Superior temporal gyrus (tissue), 1 donor: ENCODE measurements at regions not wholly inside any gene's neighbourhood (a gene's known extent, or its start where the extent isn't known, plus 50 kb on each side); places are given as distances from the start of the nearest gene placed in this dataset.
A peak's percentile ranks its signal among the peaks of the same experiment; 100 is the strongest.
"Not testable (repeated sequence)": the region's sequence is repeated elsewhere in the genome, so short reads cannot be mapped to it uniquely, and the experiment has no call there.

Experiments used
- DNase-seq: peaks from one replicate; pipeline ENCODE4 v3.0.0-alpha.2; 2016; ENCODE audit errors: extremely low spot score

GRCh38 chr14:99029916-99030305, 242.1 kb downstream of the BCL11B start:
- no peak for DNase-seq

DNA sequence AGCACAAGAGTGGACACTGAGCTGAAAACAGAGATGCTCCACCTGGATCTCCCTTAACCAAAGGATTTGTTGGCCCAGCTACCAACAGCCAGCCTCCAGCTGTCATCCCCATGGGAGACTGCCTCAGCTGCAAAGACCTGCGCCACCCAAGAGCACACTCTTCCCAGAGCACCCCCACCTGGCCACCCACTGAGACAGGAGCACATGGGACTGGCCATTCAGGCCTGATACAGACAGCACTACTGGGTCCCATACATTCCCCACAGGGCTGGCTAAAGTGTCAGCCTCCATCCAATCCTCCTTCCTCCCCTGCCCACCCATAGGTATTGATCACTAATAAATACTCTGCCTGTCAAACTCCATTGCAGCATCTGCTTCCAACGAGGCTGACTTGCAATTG, 241.5 kb downstream of the BCL11B start:
- no peak for DNase-seq

- DNase-seq: no peak
These were observed 239.2 kb downstream of the BCL11B start for GRCh38 chr14:99032759-99033158.

DNA sequence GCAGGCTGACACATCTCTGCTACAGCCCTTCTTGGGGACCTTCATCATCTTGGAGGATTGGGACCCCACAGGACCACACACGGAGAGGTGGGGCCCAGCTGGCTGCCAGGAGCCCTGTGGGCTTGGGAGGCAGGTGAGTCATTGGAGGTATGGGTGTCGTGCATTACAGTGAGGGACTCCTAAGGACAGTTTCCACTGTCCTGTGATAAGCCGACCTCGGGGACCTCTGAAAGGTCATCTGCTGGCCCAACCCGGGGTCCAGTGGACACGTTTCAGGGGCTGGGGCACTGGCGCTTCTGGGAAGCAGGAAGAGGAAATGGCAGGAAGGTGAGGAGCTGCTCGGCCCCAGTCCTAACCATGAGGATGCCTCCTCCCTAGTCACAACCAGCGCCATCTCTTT, 238.0 kb downstream of the BCL11B start:
- DNase-seq: no peak

- no peak for DNase-seq
These were observed 237.3 kb downstream of the BCL11B start for GRCh38 chr14:99034711-99035171.

DNA sequence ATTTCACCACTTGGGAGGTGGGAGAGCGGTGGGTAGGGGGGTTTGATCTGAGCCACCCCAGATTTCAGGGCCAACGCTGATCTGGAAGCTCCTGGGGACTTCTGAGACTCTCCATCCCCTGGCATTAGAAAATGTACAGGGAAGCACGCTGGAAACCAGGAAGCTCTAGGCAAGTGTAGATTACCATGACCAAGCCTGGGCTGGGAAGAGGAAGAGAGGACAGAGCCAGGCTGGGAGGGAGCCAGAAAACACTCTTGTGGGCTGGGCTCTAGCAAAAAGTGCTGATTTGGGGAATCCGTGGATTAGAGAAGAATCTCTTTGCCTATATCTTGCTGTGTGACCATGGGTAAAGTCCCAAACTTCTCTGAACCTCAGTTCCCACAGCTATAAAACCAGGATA, 236.7 kb downstream of the BCL11B start:
- DNase-seq: peak; percentile 23

GRCh38 chr14:99035712-99036610, 236.0 kb downstream of the BCL11B start:
- no peak for DNase-seq

GRCh38 chr14:99036611-99037293, 235.2 kb downstream of the BCL11B start:
- peak; percentile 16 for DNase-seq

DNA sequence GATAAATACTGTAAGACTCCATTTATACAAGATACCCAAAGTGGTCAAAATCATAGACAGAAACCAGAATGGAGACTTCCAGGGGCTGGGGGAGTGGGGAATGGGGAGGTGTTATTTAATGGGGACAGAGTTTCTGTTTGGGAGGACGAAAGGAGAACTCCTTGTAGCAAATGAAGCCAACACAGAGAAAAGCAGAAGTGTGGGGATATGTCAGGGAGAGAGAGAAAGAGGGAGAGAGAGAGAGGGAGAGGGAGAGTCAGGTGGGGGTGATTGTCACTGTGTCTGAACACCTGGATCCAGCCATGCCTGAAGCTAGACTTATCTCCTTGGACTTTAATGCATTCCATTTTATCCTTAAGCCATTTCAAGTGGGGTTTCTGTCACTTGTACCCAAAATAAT, 234.7 kb downstream of the BCL11B start:
- DNase-seq: not testable (repeated sequence)

DNA sequence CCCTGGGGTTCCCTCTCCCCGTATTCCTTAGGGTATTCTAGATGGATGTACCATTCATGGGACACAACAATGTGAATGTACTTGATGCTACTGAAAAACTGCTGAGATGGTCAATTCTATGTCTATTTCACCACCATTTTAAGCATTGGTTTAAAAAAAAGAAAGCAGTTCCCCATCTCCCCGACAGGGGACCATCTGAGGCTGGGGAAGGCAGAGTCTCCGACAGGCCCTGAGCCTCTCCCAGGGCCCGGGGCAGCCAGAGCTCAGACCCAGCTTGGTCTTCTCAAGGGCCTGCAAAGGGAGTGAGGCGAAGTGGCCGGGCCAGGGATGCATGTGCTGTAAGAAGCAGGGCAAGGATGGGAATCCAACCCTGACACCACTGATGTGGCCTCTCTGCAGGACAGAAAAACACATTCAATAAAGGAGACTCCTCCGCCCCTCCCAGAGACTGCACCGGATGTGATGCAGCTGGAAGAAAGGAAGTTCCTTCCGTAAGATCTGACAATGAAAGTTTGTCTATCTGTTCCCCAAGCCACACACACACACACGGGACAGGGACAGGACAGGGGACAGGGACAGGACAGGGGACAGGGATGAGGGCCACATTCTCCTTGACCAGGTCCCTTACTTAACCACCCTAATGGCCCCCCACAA, 234.1 kb downstream of the BCL11B start:
- no peak for DNase-seq

- DNase-seq: no peak
These were observed 233.6 kb downstream of the BCL11B start for GRCh38 chr14:99038431-99038820.

DNA sequence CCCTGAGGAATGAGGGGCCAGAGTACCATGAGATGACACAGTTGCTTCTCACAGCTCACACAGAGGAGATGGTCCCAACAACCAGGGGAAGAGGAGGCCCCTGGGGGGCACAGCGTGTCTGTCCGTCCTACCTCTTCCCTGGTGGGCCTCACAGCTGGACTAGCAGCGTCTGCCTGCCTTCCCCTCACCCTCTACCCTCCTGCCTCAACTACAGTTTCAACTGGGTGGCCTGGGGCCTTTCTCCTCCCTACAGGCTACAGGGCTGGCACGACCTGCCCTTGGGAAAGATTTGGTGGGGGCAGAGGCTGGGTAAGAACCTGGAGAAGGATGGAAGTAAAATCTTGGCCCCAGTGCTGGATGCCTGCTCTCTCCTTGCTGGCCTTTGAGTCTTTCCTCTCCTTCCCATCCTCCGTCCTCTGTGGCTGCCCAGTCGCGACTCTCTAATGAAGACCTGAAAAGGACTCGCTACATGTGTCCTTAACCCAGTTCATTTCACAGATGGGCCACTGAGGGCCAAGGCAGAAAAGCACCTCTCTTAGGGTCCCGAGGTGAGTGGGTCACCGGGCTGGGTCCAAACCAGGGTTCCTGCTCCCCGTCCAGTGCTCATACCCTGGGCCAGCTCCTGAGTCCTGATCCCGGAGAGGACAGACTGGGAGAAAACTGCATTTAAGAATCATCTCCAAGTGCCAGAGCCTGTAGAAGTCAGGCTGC, 232.5 kb downstream of the BCL11B start:
- no peak for DNase-seq

DNA sequence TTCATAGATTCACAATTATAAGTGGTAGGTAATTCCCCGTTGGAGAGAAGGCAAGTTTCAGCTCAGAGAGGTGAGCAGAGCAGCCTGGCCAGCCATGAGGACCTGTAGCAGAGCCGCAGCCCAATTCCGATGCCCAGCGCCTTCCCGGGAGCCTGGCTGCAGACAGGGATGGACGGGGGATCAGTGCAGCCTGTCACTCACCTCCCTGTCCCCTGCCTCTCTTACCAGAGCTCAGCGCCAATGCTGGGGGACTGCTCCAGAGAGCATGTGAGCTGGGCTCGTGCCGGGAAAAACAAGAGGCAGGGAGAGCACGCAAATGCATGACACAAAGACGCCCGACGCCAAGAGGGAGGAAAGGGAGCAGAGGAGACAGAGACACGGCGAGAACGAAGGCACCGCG, 231.9 kb downstream of the BCL11B start:
- no peak for DNase-seq

DNA sequence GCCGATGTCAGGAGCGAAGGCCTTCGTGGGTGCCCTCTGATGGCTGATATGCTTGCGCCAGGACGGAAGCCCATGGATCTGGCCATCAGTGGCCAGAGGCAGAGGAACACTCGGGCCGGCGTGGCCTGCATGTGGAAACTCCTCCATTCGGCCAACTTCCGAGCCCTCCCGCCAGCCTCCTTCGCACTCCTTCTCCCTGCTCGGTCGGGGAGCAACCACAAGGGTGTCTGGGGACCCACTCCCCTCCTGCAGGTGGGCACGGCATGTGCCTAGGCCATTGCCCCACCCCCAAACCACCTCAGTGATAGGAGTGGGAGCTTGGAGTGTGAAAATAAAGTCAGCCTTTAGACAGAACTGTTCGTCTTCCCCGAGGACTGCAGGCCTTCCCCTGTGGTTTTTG, 231.3 kb downstream of the BCL11B start:
- DNase-seq: no peak

DNA sequence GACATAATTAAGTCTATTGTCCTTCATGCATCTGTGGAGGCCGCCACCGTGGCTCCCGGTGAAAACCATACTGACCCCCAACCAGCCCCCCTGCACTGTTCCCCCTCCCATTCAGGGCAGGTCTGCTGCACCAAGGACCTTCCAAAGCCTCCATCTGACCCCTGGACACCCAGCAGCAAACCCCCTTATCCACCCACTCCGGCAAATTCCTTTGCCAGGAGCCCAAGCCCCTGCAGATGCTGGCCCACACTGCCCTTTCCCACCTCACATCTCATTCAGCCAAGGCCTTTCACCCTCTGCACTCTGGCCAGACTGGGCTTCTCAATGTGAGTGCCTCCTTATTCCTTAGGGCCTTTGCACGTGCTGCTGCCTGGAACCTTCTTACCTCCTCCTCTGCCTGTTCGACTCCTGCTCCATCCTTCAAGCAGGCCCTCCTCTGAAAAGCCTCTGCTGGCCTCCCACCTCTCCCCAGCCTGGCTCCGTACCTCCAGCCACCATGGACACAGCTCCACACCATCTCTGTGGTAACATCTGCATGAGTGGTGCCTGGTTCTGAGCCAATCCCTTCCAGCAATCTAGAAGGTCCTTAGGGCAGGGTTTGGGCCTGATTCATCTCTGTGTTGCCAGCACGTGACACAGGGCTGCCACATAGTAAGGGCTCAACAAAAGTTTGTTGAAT, 230.7 kb downstream of the BCL11B start:
- no peak for DNase-seq

- DNase-seq: no peak
These were observed 230.2 kb downstream of the BCL11B start for GRCh38 chr14:99041820-99042174.

DNA sequence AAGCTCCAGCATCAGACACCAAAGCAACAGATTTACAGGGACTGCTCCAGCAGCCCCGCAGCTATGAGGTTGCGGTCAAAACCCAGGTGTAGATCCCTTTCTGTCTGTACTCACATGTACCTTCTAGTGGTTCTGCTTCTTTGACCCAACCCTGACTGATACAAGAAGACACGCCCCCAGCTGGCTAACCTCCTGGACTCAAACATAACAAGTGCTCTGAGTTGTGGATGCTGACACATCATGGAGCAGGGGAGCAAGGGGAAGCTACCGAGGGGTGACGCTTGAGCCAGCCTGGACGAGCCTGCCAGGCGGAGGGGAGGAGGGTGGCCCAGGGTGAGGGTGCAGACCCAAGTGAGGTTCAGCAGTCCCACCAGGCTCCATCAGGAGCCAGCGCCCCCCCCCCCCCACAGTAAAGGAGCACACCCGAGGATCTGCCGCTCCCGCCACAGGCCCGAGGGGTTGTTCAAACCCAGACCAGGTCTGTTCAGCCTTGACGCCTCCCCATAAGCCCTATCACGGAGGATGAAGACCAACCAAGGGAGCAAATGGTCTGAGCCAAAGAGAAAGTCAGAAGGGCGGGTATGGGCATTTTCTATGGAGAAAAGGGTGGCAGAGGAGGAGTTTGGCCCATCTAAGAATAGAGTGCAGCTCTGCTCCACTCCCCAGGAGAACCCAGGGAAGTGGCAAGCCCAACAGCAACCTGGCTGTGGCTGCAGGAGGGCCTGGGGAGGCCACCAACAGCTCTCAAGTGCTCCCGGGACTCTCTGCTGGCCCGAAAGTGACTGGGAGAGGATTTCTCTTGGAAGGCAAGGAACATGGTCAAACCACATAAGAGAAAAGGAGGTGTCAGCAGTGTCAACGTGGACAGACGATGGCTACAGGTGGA, 229.4 kb downstream of the BCL11B start:
- DNase-seq: no peak

DNA sequence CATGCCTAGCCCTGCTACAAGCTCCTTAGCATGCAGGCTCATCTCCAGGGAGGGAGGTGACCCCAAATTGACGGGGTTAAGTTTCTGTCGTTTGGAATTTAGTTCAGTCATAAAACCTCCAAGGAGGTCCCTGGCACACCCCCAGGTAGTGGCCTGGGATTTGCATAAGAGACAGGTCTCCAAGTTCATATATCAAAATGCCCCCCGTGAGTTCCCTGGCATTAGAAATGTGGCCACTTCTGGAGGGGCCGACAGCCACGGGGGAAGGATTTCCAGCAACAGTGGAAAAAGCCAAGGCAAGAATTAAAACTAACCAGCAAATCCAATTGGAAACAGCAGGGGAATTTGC, 228.8 kb downstream of the BCL11B start:
- no peak for DNase-seq

DNA sequence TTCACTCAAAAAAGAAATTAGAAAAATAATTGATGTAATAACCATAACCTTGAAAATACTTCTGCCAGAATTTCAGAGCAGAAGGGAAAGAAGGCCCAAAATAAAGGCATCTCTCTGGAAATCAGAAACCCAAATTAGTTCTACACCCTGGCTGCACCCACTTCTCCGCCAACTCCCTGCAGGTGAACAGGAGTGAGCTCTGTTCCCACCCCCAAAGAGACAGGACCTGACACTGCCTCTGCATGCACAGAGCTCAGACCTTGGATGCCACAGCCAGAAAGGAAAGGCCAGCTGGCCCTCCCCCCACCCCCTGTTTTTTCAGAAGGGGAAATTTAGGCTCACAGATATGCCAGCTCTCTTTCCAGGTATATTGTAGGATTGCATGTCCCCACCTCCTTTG, 228.2 kb downstream of the BCL11B start:
- DNase-seq: no peak

DNA sequence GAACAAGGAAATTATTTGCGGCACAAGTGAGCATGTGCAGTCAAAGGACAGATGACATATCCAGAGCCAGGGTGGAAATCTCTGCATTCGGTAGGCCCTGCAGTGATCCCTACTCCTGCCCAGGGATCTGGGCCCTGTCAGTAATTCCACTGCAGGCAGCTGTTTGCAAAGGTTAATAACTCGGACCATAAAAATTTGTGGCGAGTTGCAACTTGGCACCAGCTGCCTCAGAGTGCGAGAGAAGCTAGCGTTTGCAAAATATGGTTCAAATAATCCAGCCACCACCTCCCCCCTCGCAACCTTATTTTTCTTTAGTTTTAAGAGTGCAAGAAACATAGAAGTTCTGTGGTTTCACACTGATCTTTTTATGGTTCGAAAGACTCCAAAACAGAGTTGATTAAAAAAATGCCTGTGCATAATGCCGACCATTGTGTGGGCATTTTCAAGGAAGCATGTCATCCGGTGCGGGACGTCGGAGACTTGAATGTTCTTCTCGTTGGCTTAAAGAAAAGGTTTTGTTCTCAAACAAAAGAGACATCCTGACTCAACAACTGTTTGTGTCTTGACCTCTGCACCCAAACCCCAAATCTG, 224.5 kb downstream of the BCL11B start:
- DNase-seq: no peak
